ENCODE measurements at regions not wholly inside any gene's neighbourhood (a gene's known extent, or its start where the extent isn't known, plus 50 kb on each side); places are given as distances from the start of the nearest gene placed in this dataset.

- H3K36me3 ChIP-seq (ENCODE audit: insufficient read depth): no peaks in the 10 kb centered on the region
- WGBS: 76% methylated on average over 2 of the region's 2 CpGs
- H3K4me1 ChIP-seq (ENCODE audit: insufficient read depth): no peaks in the 10 kb centered on the region
- DNase-seq (ENCODE audit: extremely low spot score): no peak
- H3K4me3 ChIP-seq (ENCODE audit: low read depth, low read length): no peak overlapping the region
- no peak overlapping the region for H3K27ac ChIP-seq (ENCODE audit: low read depth)
These were observed 429.2 kb downstream of the DMAC1 start for GRCh38 chr9:7370381-7370780.

- H3K4me3 ChIP-seq (ENCODE audit: low read depth, low read length): no peak overlapping the region
- no peak for DNase-seq (ENCODE audit: extremely low spot score)
- 83% methylated on average over 2 of the region's 2 CpGs for WGBS
- no peak overlapping the region for H3K27ac ChIP-seq (ENCODE audit: low read depth)
- no peaks in the 10 kb centered on the region for H3K36me3 ChIP-seq (ENCODE audit: insufficient read depth)
- no peaks in the 10 kb centered on the region for H3K4me1 ChIP-seq (ENCODE audit: insufficient read depth)
These were observed 430.2 kb downstream of the DMAC1 start for GRCh38 chr9:7369384-7369821.

GRCh38 chr9:7368410-7369292, 430.9 kb downstream of the DMAC1 start:
- WGBS: 15% methylated on average over 6 of the region's 6 CpGs
- no peaks in the 10 kb centered on the region for H3K4me1 ChIP-seq (ENCODE audit: insufficient read depth)

GRCh38 chr9:7367726-7368125, 431.9 kb downstream of the DMAC1 start:
- Histone ChIP-seq H3K4me3 (ENCODE audit: low read depth, low read length) (no peak overlapping the region), H3K4me1 (ENCODE audit: insufficient read depth) (no peaks in the 10 kb centered on the region), H3K36me3 (ENCODE audit: insufficient read depth) (no peaks in the 10 kb centered on the region), H3K27ac (ENCODE audit: low read depth) (no peak overlapping the region)
- DNase-seq (ENCODE audit: extremely low spot score): no peak
- 43% methylated on average over 1 of the region's 1 CpG for WGBS

More at GRCh38 chr9:7368410-7369292, 430.9 kb downstream of the DMAC1 start:
- Histone ChIP-seq H3K4me3 (ENCODE audit: low read depth, low read length) (no peak overlapping the region), H3K36me3 (ENCODE audit: insufficient read depth) (no peaks in the 10 kb centered on the region), H3K27ac (ENCODE audit: low read depth) (no peak overlapping the region)
- peak; percentile 35 for DNase-seq (ENCODE audit: extremely low spot score)

- Histone ChIP-seq H3K36me3 (ENCODE audit: insufficient read depth) (no peaks in the 10 kb centered on the region), H3K27ac (ENCODE audit: low read depth) (no peak overlapping the region), H3K4me1 (ENCODE audit: insufficient read depth) (no peaks in the 10 kb centered on the region), H3K4me3 (ENCODE audit: low read depth, low read length) (no peak overlapping the region)
- WGBS: 20% methylated on average over 1 of the region's 1 CpG
- DNase-seq (ENCODE audit: extremely low spot score): no peak
These were observed 433.5 kb downstream of the DMAC1 start for GRCh38 chr9:7366121-7366520.

GRCh38 chr9:7363777-7364477, 435.7 kb downstream of the DMAC1 start:
- whole genome bisulfite sequencing: 75% methylated on average over 4 of the region's 4 CpGs
- H3K4me3 ChIP-seq (ENCODE audit: low read depth, low read length): no peak overlapping the region
- DNase-seq (ENCODE audit: extremely low spot score): no peak
- H3K4me1 ChIP-seq (ENCODE audit: insufficient read depth): no peaks in the 10 kb centered on the region
- H3K27ac ChIP-seq (ENCODE audit: low read depth): no peak overlapping the region
- H3K36me3 ChIP-seq (ENCODE audit: insufficient read depth): no peaks in the 10 kb centered on the region

- WGBS: 65% methylated on average over 4 of the region's 4 CpGs
- no peak overlapping the region for H3K27ac ChIP-seq (ENCODE audit: low read depth)
- no peak for DNase-seq (ENCODE audit: extremely low spot score)
- no peaks in the 10 kb centered on the region for H3K4me1 ChIP-seq (ENCODE audit: insufficient read depth)
- no peaks in the 10 kb centered on the region for H3K36me3 ChIP-seq (ENCODE audit: insufficient read depth)
- no peak overlapping the region for H3K4me3 ChIP-seq (ENCODE audit: low read depth, low read length)
These were observed 439.1 kb downstream of the DMAC1 start for GRCh38 chr9:7360513-7360912.

GRCh38 chr9:7358876-7359275, 440.7 kb downstream of the DMAC1 start:
- DNase-seq (ENCODE audit: extremely low spot score): no peak
- Histone ChIP-seq H3K4me1 (ENCODE audit: insufficient read depth) (no peaks in the 10 kb centered on the region), H3K4me3 (ENCODE audit: low read depth, low read length) (no peak overlapping the region), H3K27ac (ENCODE audit: low read depth) (no peak overlapping the region), H3K36me3 (ENCODE audit: insufficient read depth) (no peaks in the 10 kb centered on the region)

GRCh38 chr9:7354704-7355103, 444.9 kb downstream of the DMAC1 start:
- no peaks in the 10 kb centered on the region for H3K4me1 ChIP-seq (ENCODE audit: insufficient read depth)
- no peaks in the 10 kb centered on the region for H3K36me3 ChIP-seq (ENCODE audit: insufficient read depth)
- H3K27ac ChIP-seq (ENCODE audit: low read depth): no peak overlapping the region
- DNase-seq (ENCODE audit: extremely low spot score): no peak
- H3K4me3 ChIP-seq (ENCODE audit: low read depth, low read length): no peak overlapping the region

GRCh38 chr9:7348692-7349091, 450.9 kb downstream of the DMAC1 start:
- Histone ChIP-seq H3K36me3 (ENCODE audit: insufficient read depth) (no peaks in the 10 kb centered on the region), H3K27ac (ENCODE audit: low read depth) (no peak overlapping the region)

GRCh38 chr9:7347556-7347955, 452.0 kb downstream of the DMAC1 start:
- no peak overlapping the region for H3K27ac ChIP-seq (ENCODE audit: low read depth)
- no peaks in the 10 kb centered on the region for H3K36me3 ChIP-seq (ENCODE audit: insufficient read depth)
- WGBS: 59% methylated on average over 4 of the region's 4 CpGs
- H3K4me1 ChIP-seq (ENCODE audit: insufficient read depth): no peaks in the 10 kb centered on the region
- no peak for DNase-seq (ENCODE audit: extremely low spot score)
- no peak overlapping the region for H3K4me3 ChIP-seq (ENCODE audit: low read depth, low read length)

More at GRCh38 chr9:7348692-7349091, 450.9 kb downstream of the DMAC1 start:
- DNase-seq (ENCODE audit: extremely low spot score): no peak
- Histone ChIP-seq H3K4me1 (ENCODE audit: insufficient read depth) (no peaks in the 10 kb centered on the region), H3K4me3 (ENCODE audit: low read depth, low read length) (no peak overlapping the region)

GRCh38 chr9:7346144-7346543, 453.4 kb downstream of the DMAC1 start:
- Histone ChIP-seq H3K27ac (ENCODE audit: low read depth) (no peak overlapping the region), H3K4me1 (ENCODE audit: insufficient read depth) (no peaks in the 10 kb centered on the region), H3K36me3 (ENCODE audit: insufficient read depth) (no peaks in the 10 kb centered on the region), H3K4me3 (ENCODE audit: low read depth, low read length) (no peak overlapping the region)
- WGBS: 88% methylated on average over 6 of the region's 6 CpGs
- no peak for DNase-seq (ENCODE audit: extremely low spot score)

- Histone ChIP-seq H3K4me3 (ENCODE audit: low read depth, low read length) (no peak overlapping the region), H3K27ac (ENCODE audit: low read depth) (no peak overlapping the region), H3K4me1 (ENCODE audit: insufficient read depth) (no peaks in the 10 kb centered on the region), H3K36me3 (ENCODE audit: insufficient read depth) (no peaks in the 10 kb centered on the region)
- WGBS: 68% methylated on average over 5 of the region's 5 CpGs
- no peak for DNase-seq (ENCODE audit: extremely low spot score)
These were observed 456.8 kb downstream of the DMAC1 start for GRCh38 chr9:7342736-7343135.

- H3K36me3 ChIP-seq (ENCODE audit: insufficient read depth): no peaks in the 10 kb centered on the region
- 63% methylated on average over 1 of the region's 1 CpG for WGBS
- no peak for DNase-seq (ENCODE audit: extremely low spot score)
These were observed 457.3 kb downstream of the DMAC1 start for GRCh38 chr9:7342229-7342628.

More at GRCh38 chr9:7342229-7342628, 457.3 kb downstream of the DMAC1 start:
- no peaks in the 10 kb centered on the region for H3K4me1 ChIP-seq (ENCODE audit: insufficient read depth)
- no peak overlapping the region for H3K4me3 ChIP-seq (ENCODE audit: low read depth, low read length)
- no peak overlapping the region for H3K27ac ChIP-seq (ENCODE audit: low read depth)
